ENCODE measurements at regions not wholly inside any gene's neighbourhood (a gene's known extent, or its start where the extent isn't known, plus 50 kb on each side); places are given as distances from the start of the nearest gene placed in this dataset.

GRCh38 chr2:120919216-120919615 lies 183.5 kb downstream of the GLI2 start:
- no peak for TF ChIP-seq CTCF (IDR thresholded peaks at IDR 0.05 in 2 of 3, conservative IDR thresholded peaks at IDR 0.05 in 1 of 3; ENCODE audit: borderline replicate concordance in 1 of 3, insufficient read depth in 1 of 3, low read depth in 2 of 3, low read length in 2 of 3)
- no peak for TF ChIP-seq SIN3A (IDR thresholded peaks at IDR 0.05; ENCODE audit: low read depth)
- no peak for TF ChIP-seq EZH2 (IDR thresholded peaks at IDR 0.05)
- no peak for TF ChIP-seq POLR2A (IDR thresholded peaks at IDR 0.05; ENCODE audit: borderline replicate concordance, extremely low read depth, insufficient read depth, insufficient read length)
- no peak for TF ChIP-seq MAX (IDR thresholded peaks at IDR 0.05)
- TF ChIP-seq EGR1 (IDR thresholded peaks at IDR 0.05; ENCODE audit: low read depth): no peak
- TF ChIP-seq JUND (IDR thresholded peaks at IDR 0.05): no peak
- TF ChIP-seq REST (IDR thresholded peaks at IDR 0.05; ENCODE audit: low read depth): no peak
- TF ChIP-seq CEBPB (IDR thresholded peaks at IDR 0.05; ENCODE audit: low read depth): no peak
